T-helper 2 cell treated with Interferon-gamma antibody and Interleukin-4, amounts not matched to agents 5 μg/mL and 100 μg/mL, for 36 hours (primary cell): ENCODE measurements at regions not wholly inside any gene's neighbourhood (a gene's known extent, or its start where the extent isn't known, plus 50 kb on each side); places are given as distances from the start of the nearest gene placed in this dataset.
"Not testable (repeated sequence)": the region's sequence is repeated elsewhere in the genome, so short reads cannot be mapped to it uniquely, and the experiment has no call there.

Experiments used
- DNase-seq: peaks from one replicate; pipeline ENCODE4 v3.0.0; 2021; ENCODE audit warnings: low spot score
- H3K27ac Mint-ChIP-seq: one replicate; pipeline ENCODE4 v1.8.0; 2021; ENCODE audit warnings: mild to moderate bottlenecking, mixed read lengths
- H3K27me3 Mint-ChIP-seq: one replicate; pipeline ENCODE4 v1.8.0; 2021; ENCODE audit warnings: low read depth, mixed read lengths
- H3K36me3 Mint-ChIP-seq: one replicate; pipeline ENCODE4 v1.8.0; 2021; ENCODE audit warnings: low read depth, mixed read lengths
- H3K4me1 Mint-ChIP-seq: one replicate; pipeline ENCODE4 v1.8.0; 2021; ENCODE audit warnings: low read depth, mixed read lengths
- H3K4me3 Mint-ChIP-seq: one replicate; pipeline ENCODE4 v1.8.0; 2022; ENCODE audit warnings: mild to moderate bottlenecking, moderate library complexity, mixed read lengths
- H3K9me3 Mint-ChIP-seq: one replicate; pipeline ENCODE4 v1.8.0; 2021; ENCODE audit warnings: mixed read lengths

DNA sequence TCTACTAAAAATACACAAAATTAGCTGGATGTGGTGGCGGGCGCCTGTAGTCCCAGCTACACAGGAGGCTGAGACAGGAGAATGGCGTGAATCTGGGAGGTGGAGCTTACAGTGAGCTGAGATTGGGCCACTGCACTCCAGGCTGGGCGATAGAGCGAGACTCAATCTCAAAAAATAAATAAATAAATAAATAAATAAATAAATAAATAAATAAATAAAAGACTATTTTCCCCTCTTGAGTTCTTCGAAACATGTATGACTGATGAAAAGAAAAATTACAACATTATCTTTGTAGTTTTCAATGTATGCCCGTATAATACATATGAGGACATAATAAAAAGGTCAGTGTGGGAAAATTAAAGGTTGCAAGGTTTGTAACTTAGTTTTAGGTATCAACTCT, 84.5 kb upstream of the GPR12 start:
- H3K36me3 Mint-ChIP-seq: not testable (repeated sequence)

DNA sequence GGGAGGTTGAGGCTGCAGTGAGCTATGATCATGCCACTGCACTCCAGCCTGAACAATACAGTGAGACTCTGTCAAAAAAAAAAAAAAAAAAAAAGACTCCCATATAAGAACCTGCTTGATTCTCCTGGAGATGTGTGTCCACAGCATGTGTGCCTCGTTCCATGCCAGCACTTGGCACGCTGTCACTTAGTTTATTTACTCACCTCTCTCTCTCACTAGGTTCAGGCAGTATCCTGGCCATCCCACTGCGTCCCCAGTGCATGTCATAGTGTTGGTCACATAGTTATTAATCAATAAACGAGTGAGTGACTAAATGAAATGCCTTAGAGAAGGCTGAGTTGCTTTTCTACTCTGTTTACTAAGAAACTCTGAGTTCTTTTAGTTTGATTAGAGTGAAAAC, 79.1 kb upstream of the GPR12 start:
- H3K36me3 Mint-ChIP-seq: no peaks in the 10 kb centered on the region
- no peaks in the 10 kb centered on the region for H3K9me3 Mint-ChIP-seq

More for the DNA sequence above, 84.5 kb upstream of the GPR12 start:
- not testable (repeated sequence) for H3K9me3 Mint-ChIP-seq, H3K4me1 Mint-ChIP-seq, H3K4me3 Mint-ChIP-seq, DNase-seq, H3K27ac Mint-ChIP-seq, H3K27me3 Mint-ChIP-seq

DNA sequence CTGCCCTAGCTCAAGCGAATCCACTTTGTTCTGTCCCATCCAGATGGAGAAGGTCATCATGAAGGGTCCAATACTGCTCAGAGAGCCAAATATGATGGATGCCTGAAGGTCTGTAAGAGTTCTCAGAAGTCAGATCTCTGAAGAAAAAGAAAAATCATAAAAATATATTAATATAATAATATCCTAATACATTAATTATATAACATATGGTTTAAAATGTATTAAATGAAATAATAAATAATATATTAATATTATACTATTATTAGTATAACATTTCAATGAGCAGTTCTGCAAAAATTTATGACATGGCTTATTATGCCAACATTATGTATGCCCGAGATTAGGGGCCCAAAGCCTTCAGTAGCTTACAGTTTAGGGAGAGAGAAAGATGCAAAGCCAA, 78.2 kb upstream of the GPR12 start:
- Mint-ChIP-seq H3K36me3 (no peaks in the 10 kb centered on the region), H3K4me1 (no peaks in the 10 kb centered on the region), H3K4me3 (no peak overlapping the region), H3K27me3 (no peaks in the 10 kb centered on the region), H3K9me3 (no peaks in the 10 kb centered on the region), H3K27ac (no peak overlapping the region)
- no peak for DNase-seq

More for the DNA sequence above, 79.1 kb upstream of the GPR12 start:
- H3K4me3 Mint-ChIP-seq: no peak overlapping the region
- H3K27me3 Mint-ChIP-seq: no peaks in the 10 kb centered on the region
- no peak for DNase-seq
- H3K4me1 Mint-ChIP-seq: no peaks in the 10 kb centered on the region
- H3K27ac Mint-ChIP-seq: no peak overlapping the region

DNA sequence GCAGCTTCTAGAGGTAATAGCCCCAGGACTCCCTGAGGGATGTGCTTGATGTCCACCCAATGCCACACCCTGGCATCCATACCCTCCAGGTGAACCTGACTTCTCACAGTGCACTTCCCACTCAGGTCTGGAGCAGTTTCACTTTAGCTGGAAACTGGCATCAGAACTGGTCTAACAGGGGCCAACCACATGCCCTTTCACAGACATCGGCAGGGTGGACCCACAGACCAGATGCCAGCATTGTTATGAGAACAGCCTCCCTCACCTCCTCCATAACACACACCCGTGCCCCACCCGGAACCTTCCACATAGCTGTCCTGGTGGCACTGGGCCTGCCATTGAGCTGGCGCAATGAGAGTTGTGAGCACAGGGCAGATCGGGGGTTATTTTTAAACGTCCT, 77.4 kb upstream of the GPR12 start:
- H3K27ac Mint-ChIP-seq: no peak overlapping the region
- no peaks in the 10 kb centered on the region for H3K4me1 Mint-ChIP-seq
- no peaks in the 10 kb centered on the region for H3K9me3 Mint-ChIP-seq
- H3K36me3 Mint-ChIP-seq: no peaks in the 10 kb centered on the region
- no peaks in the 10 kb centered on the region for H3K27me3 Mint-ChIP-seq
- H3K4me3 Mint-ChIP-seq: no peak overlapping the region
- no peak for DNase-seq

DNA sequence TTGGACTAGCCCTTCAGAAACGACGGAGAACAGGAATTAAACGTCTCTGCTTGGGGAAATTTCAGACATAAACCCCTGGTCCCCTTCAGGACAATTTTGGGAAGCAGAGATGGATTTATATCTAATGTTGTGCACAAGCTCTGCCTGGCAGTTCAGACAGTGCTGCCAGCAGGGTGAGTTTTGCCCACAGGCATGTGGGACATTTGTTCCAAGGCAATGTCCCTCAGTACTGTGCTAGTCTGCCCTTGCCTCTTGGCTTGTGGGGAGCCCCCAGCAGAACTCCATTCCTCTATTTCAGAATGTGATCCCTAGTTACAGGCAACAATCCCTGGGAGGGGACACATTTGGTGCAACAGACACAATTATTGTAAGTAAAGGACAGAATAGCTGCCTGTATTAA, 76.5 kb upstream of the GPR12 start:
- no peak overlapping the region for H3K4me3 Mint-ChIP-seq
- H3K4me1 Mint-ChIP-seq: no peaks in the 10 kb centered on the region
- H3K9me3 Mint-ChIP-seq: no peaks in the 10 kb centered on the region
- DNase-seq: no peak
- H3K27me3 Mint-ChIP-seq: no peaks in the 10 kb centered on the region
- H3K27ac Mint-ChIP-seq: no peak overlapping the region
- H3K36me3 Mint-ChIP-seq: no peaks in the 10 kb centered on the region

DNA sequence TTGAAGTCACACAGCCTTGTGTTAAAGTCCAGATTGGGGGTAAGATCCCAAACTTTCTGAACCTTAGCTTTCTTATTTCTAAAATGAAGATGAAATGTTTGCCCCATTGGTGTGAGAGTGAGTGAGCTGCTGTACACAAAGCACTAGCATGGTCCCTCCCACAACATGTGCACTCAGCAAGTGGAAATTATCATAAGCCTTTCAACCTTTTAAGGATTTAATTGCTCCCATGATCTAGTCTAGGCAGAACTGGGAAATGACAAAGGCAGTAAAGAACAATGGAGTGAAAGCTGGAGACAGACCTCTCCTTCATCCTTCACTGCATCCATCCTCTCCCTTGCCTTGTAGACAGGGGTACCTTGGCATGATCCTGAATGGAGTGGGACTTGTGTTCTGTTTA, 76.0 kb upstream of the GPR12 start:
- no peak overlapping the region for H3K4me3 Mint-ChIP-seq
- no peak for DNase-seq
- no peaks in the 10 kb centered on the region for H3K9me3 Mint-ChIP-seq
- no peak overlapping the region for H3K27ac Mint-ChIP-seq
- H3K27me3 Mint-ChIP-seq: no peaks in the 10 kb centered on the region
- H3K4me1 Mint-ChIP-seq: no peaks in the 10 kb centered on the region
- H3K36me3 Mint-ChIP-seq: no peaks in the 10 kb centered on the region

DNA sequence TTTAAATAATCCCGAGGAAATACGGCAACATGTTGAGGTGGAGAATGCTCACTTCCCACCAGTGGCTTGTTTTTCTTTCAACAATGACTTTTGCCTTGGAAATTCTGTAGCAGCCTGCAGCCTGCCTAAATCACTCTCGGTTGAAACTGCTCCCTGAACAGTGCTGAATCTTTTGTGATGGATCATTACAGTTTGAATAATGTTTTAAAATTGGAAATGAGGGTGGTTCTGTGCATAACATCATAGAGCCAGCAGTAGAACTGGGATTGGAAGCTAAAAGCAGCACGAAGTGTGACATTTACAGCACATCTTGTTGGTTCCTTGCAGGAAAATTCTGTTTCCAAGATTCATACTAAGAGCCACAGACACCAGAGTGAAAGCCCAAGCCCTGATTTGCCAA, 74.1 kb upstream of the GPR12 start:
- no peak overlapping the region for H3K4me3 Mint-ChIP-seq
- H3K27ac Mint-ChIP-seq: no peak overlapping the region
- no peak for DNase-seq
- no peaks in the 10 kb centered on the region for H3K9me3 Mint-ChIP-seq
- H3K4me1 Mint-ChIP-seq: no peaks in the 10 kb centered on the region
- H3K36me3 Mint-ChIP-seq: no peaks in the 10 kb centered on the region
- no peaks in the 10 kb centered on the region for H3K27me3 Mint-ChIP-seq

DNA sequence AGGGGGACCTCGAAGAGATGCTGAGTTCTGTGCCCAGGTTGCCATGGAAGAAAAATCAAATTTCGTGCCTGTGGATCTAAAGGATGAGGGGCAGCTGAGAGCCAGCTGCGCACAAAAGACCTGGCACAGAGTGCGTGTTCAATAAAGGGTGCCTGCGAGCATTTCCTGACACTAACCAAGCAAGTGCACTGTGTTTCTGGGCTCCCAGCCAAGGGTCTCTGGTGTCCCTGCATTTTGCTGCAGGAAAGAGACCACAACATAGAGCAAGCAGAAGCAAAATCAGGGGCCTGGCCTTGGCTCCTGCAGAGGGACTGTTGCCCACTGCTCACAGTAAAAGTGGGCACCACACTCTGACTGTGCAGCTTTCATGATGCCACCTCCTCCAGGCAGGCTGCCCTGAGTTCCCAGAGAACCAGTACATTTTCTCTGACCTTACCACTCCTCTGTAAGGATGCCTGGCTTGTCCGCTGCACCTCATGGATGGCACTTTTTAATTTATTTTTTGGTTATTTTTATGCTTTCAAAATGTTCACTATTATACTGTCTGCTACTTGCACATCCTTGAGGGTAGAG, 70.8 kb upstream of the GPR12 start:
- no peaks in the 10 kb centered on the region for H3K36me3 Mint-ChIP-seq
- no peak overlapping the region for H3K27ac Mint-ChIP-seq
- H3K4me1 Mint-ChIP-seq: no peaks in the 10 kb centered on the region
- H3K9me3 Mint-ChIP-seq: no peaks in the 10 kb centered on the region
- no peak for DNase-seq
- no peaks in the 10 kb centered on the region for H3K27me3 Mint-ChIP-seq
- no peak overlapping the region for H3K4me3 Mint-ChIP-seq

DNA sequence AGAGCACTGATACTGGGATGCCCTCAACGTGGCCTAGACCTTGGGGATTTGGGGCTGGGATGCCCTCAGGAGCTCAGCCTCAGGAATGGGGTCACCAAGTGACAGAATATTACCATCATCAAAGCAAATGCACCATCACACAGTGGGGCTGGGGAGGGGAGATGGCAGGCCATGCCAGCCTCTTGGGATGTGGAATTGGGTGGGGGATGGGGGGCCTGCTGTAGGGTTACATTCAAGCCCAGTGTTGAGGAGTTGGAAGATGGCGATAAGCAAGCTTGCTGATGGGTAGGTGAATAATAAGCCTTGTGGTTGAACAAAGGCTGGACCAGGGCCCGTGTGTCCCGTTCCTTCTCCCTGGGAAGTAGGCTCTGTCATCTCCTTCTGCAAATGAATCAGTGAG, 69.1 kb upstream of the GPR12 start:
- no peaks in the 10 kb centered on the region for H3K27me3 Mint-ChIP-seq

DNA sequence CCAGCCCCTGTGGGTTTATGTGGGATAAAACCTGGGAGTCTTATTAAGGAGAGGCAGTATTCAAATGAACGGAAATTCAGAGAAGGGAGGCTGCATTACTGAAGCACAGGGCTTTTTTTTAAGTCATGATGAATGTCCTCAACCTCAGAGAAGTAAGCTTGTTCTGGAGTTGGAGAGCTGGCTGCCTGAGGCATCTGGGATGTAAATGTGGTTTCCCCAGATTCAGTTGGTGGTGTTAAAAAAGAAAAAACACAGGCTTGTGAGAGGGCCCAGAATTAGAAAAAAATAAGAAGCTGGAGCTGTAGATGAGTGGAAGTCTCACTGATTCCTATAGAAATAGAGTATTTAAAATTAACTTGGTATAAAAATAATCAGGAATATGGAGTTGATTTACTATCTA, 64.0 kb upstream of the GPR12 start:
- Mint-ChIP-seq H3K27ac (no peak overlapping the region), H3K4me3 (no peak overlapping the region), H3K9me3 (no peaks in the 10 kb centered on the region), H3K27me3 (no peaks in the 10 kb centered on the region), H3K4me1 (no peaks in the 10 kb centered on the region), H3K36me3 (no peaks in the 10 kb centered on the region)
- DNase-seq: no peak

More for the DNA sequence above, 69.1 kb upstream of the GPR12 start:
- no peak for DNase-seq
- no peaks in the 10 kb centered on the region for H3K9me3 Mint-ChIP-seq
- H3K27ac Mint-ChIP-seq: no peak overlapping the region
- no peak overlapping the region for H3K4me3 Mint-ChIP-seq
- H3K4me1 Mint-ChIP-seq: no peaks in the 10 kb centered on the region
- H3K36me3 Mint-ChIP-seq: no peaks in the 10 kb centered on the region

DNA sequence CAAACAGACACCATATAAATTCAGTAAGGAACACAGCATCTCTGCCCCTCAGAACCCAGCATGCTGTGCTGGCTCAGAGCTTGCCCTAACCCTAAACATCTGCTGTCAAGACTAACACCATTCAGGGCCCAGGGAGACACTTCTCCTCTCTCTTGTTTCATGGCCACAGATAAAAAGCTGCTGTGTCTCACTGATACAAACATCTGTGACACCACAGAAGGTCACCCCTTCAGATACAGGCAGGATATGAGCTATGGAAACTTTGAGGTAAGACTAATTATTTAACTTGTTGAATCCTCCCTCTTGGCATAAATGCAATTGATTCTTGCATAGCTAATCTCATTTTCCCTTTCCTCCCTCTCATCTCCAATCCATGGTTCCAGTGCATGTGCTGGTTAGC, 61.6 kb upstream of the GPR12 start:
- H3K27me3 Mint-ChIP-seq: no peaks in the 10 kb centered on the region
- no peaks in the 10 kb centered on the region for H3K4me1 Mint-ChIP-seq
- DNase-seq: no peak
- H3K27ac Mint-ChIP-seq: no peak overlapping the region
- H3K36me3 Mint-ChIP-seq: no peaks in the 10 kb centered on the region
- H3K9me3 Mint-ChIP-seq: no peaks in the 10 kb centered on the region
- H3K4me3 Mint-ChIP-seq: no peak overlapping the region

DNA sequence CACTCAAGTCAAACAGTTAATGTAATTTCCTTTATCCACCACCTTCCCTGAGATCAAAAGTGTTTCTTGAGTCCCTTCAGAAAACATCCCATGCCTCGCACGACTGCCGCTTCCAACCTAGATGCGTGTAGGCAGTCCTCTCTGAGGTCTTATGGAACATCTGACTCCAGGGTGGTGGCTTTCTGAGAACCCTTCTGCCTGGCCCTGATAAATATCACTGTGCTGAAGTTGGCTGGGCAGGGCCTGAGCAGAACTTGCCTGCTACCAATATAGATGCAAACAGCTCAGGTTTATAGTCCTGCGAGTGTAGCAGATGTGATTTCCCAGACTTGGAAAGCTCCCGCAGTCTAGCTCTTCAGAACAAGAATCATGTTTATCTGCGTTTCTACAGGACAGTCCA, 61.1 kb upstream of the GPR12 start:
- Mint-ChIP-seq H3K27me3 (no peaks in the 10 kb centered on the region), H3K27ac (no peak overlapping the region), H3K9me3 (no peaks in the 10 kb centered on the region), H3K36me3 (no peaks in the 10 kb centered on the region), H3K4me1 (no peaks in the 10 kb centered on the region), H3K4me3 (no peak overlapping the region)
- no peak for DNase-seq

DNA sequence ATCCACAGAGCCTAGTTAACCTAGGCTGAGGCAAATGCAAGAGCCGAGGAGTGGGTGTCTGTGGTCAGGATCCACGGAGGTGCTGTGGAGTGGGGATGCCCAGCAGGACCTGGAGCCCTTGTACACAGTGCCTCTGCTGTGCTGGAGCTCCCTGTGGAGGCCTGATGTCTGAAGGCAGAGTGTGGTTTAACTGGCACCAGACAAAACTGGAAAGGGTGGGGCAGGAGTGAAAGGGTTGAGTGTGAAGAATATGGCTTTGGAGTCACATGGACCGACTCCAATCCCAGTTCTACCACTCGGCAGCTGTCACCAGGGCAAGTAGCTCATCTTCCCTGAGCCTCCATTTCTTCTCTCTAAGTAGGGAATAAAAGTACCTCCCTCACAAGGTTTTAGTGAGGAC, 60.3 kb upstream of the GPR12 start:
- no peak for DNase-seq
- H3K9me3 Mint-ChIP-seq: no peaks in the 10 kb centered on the region
- no peak overlapping the region for H3K27ac Mint-ChIP-seq
- no peak overlapping the region for H3K4me3 Mint-ChIP-seq
- H3K4me1 Mint-ChIP-seq: no peaks in the 10 kb centered on the region
- H3K36me3 Mint-ChIP-seq: no peaks in the 10 kb centered on the region
- H3K27me3 Mint-ChIP-seq: no peaks in the 10 kb centered on the region

DNA sequence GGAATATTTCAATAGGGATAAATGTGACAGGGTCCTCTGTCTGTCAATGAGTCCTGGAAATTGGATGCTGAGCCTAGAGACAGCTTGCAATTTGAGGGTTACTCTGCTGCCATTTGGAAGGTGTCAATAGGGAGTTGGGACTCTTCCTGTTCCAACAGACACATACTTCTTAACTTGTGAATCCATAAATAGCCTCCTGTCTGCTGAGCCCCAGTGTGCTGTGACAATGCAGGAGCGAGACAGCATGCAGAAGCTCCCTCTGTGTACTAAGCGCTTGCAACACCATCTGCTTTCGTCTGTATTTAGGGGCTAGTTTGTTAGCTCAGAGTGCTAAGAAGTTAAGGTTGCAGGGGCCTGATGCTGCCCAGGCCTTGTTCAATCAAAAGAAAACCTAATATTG, 58.5 kb upstream of the GPR12 start:
- DNase-seq: no peak
- Mint-ChIP-seq H3K9me3 (no peaks in the 10 kb centered on the region), H3K27me3 (no peaks in the 10 kb centered on the region), H3K4me3 (no peak overlapping the region), H3K4me1 (no peaks in the 10 kb centered on the region), H3K27ac (no peak overlapping the region), H3K36me3 (no peaks in the 10 kb centered on the region)

DNA sequence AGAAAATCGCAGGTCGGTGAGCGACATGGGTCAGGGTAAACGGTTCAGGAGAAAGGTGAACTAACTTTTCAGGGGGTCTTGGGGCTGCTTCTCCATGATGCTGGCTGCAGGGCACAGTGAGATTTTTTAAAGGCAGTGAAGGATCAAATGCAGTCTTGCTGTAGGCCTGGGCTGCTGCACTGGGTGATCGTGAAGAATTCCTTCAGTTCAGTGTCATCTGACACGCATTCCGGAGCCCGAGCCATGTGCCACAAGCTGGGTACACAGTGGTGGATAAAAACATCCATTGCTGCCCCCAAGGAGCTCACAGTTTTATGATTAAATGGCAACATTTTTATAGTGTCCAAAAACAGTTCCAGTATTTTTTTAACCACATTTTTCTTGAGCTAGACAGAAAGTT, 56.3 kb upstream of the GPR12 start:
- Mint-ChIP-seq H3K9me3 (no peaks in the 10 kb centered on the region), H3K4me1 (no peaks in the 10 kb centered on the region), H3K36me3 (no peaks in the 10 kb centered on the region), H3K4me3 (no peak overlapping the region), H3K27ac (no peak overlapping the region), H3K27me3 (no peaks in the 10 kb centered on the region)
- DNase-seq: no peak
